ENCODE measurements at regions not wholly inside any gene's neighbourhood (a gene's known extent, or its start where the extent isn't known, plus 50 kb on each side); places are given as distances from the start of the nearest gene placed in this dataset.

DNA sequence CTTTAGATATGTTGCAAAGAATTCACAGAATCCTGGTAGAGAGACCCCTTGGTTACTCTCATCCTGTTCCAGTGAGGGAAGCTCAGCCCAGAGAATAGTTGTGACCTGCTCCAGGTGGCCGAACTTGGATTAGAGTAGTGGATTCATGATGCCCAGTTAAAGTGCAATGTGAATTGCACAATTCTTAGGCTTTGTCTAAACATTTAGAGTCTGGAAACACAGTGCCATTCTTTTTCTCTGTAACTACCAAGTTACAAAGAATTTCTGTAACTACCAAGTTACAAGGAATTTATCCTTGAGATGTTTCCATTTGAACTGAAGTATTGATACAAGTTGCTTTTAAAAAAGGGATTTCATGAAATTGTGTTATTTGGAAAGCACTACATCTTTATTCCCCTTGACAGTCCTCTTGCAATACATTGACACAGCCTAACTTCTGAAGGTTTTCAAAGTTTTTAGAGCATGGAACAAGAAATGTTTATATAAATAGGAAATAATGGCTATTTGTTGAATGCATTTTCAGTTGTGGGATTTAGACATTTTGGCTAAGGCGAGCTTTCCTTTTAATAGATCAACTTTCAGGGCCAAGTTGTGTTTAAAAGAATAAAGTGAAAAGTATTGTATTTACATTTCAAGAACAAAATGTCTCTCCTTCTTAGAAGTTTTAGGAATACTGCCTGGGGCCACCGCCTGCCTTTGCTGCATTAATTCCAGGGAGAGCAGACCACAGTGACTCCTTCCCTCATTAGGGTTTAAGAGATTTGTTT is 315.0 kb downstream of the LPIN1 start:
- TF ChIP-seq, protein P1, sequence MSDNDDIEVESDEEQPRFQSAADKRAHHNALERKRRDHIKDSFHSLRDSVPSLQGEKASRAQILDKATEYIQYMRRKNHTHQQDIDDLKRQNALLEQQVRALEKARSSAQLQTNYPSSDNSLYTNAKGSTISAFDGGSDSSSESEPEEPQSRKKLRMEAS (IDR thresholded peaks at IDR 0.05; ENCODE audit: insufficient read depth, insufficient read length), result no peak
- TF ChIP-seq POLR2A (IDR thresholded peaks at IDR 0.05; ENCODE audit: low read depth, low read length), result no peak
- TF ChIP-seq, protein P2, sequence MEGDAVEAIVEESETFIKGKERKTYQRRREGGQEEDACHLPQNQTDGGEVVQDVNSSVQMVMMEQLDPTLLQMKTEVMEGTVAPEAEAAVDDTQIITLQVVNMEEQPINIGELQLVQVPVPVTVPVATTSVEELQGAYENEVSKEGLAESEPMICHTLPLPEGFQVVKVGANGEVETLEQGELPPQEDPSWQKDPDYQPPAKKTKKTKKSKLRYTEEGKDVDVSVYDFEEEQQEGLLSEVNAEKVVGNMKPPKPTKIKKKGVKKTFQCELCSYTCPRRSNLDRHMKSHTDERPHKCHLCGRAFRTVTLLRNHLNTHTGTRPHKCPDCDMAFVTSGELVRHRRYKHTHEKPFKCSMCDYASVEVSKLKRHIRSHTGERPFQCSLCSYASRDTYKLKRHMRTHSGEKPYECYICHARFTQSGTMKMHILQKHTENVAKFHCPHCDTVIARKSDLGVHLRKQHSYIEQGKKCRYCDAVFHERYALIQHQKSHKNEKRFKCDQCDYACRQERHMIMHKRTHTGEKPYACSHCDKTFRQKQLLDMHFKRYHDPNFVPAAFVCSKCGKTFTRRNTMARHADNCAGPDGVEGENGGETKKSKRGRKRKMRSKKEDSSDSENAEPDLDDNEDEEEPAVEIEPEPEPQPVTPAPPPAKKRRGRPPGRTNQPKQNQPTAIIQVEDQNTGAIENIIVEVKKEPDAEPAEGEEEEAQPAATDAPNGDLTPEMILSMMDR (IDR thresholded peaks at IDR 0.05; ENCODE audit: extremely low read depth in 1 of 2, insufficient read depth in 1 of 2, low read depth in 1 of 2, low read length in 2 of 2), result no peak
- TF ChIP-seq JUN (IDR thresholded peaks at IDR 0.05; ENCODE audit: borderline replicate concordance, insufficient read depth, insufficient read length, low read depth), result no peak
- no peak for TF ChIP-seq FOS (IDR thresholded peaks at IDR 0.05; ENCODE audit: borderline replicate concordance, insufficient read depth, low read length)
- TF ChIP-seq GATA2 (IDR thresholded peaks at IDR 0.05; ENCODE audit: insufficient read depth, insufficient read length, low read depth, low read length), result no peak
- TF ChIP-seq POLR2AphosphoS5 (IDR thresholded peaks at IDR 0.05; ENCODE audit: insufficient read depth, low read depth, low read length), result no peak

Measured in endothelial cell of umbilical vein (primary cell).